ENCODE measurements at regions not wholly inside any gene's neighbourhood (a gene's known extent, or its start where the extent isn't known, plus 50 kb on each side); places are given as distances from the start of the nearest gene placed in this dataset.

DNA sequence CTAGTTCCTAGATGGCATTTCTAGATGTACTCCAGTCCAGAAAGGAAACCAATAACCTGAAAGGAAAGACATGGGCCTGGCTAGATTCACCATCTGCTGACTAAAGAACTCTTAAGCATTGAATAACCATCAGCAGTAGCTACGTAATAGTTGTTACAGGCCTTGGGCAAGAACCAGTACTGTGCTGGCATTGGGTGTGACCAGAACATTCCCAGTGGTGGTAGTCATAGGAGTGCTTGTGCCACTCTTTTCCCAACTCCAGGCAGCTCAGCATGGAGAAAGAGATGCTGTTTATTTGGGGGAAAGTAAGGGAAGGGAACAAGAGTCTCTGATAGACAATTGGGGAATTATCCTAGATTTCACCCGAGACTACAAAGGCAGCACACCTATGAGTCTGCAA is 333.3 kb downstream of the SLC16A7 start:
- DNase-seq, result no peak

DNA sequence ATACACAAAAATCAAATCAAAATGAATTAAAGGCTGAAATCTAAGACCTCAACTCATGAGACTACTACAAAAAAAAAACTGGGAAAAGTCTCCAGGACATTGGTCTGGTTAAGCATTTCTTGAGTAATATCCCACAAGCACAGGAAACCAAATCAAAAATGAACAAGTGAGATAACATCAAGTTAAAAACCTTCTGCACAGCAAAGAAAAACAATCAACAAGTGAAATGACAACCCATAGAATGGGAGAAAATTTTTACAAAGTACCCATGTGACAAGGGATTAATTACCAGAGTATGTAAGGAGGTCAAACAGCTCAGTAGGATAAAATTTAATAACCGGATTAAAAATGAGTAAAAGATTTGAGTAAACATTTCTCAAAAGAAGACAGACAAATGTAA is 338.7 kb downstream of the SLC16A7 start:
- DNase-seq, result no peak

DNA sequence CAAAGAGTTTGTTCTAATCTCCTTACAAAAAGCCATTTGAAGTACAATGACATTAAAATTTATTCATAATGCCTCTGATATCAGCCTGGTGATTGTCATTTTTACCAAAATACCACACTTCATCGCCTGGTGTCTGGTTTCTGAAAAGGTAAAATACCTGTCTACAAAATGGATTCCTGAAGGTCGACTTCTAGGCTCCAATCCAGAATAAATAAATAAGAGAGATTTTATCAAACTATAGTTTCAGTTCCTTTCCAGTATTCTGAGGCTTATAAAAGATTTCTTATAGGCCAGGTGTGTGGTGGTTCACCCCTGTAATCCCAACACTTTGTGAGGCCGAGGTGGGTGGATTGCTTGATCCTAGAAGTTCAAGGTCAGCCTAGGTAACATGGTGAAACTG is 340.7 kb downstream of the SLC16A7 start:
- no peak for DNase-seq

DNA sequence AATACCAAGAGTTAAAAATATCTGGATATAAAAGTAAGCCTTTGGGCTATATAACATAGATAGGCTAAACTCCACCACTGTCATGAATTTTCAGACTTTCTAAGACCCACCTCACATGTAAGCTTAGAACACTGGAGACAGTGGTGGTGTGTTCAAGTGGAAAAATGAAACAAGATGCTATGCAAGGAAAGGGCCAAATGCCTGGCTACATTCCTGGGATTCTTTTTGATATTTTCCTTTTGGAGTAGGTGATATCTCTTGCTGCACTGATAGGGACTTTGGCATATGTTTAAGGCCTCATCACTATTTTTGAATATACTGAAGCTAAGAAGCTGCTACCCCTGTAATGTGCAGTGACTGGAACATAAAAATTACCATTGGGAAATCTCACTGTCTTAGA is 341.3 kb downstream of the SLC16A7 start:
- no peak for DNase-seq

DNA sequence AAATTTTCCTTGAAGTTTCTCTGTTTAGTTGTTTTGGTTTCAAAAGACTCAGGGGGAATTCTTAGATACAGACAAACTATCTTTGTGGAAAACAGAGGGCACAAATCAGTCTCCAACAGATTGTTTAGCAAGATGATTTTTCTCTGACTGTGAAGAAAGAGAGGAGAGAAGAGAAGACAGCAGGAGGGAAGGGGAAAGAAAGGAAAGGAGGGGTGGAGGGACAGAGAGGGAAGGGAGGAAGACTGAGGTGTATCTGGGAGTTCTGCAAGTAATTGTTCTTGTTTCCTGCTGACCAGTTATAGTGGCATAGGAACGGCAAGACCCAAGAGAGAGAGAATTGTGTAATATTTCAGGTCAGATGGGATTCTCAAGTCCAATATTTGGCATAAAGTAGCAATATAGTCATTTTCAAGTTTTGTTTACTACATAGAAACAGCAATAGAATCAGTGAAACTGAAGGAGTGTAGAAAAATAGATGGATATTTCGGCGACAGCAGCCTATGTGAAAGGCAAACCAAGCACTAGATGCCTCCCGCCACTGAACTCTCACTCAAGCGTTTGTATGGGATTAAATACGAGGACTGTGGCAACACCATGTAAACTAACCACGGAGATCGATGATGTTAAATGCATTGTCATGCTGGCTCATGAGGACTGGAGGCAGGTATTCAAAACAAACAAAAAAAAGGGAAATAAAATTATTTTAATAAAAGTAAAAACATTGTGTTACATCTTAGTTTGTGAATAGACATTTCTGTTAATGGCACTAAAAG is 342.5 kb downstream of the SLC16A7 start:
- no peak for DNase-seq

DNA sequence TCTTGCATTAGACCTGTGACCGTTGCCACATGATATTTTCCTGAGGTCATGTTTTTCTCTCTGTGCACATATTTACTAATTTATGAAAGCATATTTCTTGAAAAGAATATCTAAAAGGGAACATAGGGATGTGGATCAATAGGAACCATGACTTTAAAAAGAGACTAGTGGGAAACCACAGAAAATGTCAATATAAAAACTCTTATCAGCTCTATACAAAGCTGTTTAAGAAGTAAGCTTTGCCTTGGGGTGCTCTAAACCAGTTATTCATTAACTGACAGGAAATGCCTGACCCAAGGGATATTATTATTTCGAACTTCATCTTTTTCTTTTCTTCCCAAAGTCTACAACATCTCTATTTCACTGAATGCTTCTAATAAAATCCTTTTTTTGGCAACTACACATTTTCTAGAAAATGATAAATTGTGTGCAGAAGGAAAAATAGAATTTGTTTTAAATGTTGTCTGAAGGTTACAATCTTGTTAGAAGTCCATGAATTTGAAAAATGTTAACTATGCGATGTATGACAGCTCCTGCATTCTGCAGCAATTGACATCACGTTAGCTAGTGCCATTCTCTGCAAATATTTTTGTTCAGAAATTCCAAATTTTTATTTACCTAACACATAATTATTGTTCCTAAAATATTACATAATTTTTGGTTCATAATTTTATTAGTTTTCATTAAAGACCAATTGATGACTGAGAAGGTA is 345.0 kb downstream of the SLC16A7 start:
- no peak for DNase-seq

DNA sequence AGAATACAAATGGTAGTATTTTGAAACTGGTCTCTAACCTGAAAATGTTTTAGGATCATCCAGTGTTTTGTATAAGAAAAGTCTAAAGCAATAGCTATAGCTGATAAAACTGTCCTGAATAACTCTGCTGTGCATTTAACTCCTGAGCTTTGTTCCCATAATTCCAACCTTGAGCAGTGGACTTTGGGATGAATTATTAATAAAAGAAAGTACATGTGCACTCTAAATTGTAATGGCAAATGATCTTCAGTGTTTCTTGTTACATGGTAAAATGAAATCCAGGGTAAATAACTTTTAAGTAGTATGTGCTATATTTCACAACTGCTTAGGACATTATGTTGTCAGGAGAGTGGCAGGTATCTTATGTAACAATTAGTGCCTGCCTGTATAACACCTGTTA is 345.6 kb downstream of the SLC16A7 start:
- no peak for DNase-seq

DNA sequence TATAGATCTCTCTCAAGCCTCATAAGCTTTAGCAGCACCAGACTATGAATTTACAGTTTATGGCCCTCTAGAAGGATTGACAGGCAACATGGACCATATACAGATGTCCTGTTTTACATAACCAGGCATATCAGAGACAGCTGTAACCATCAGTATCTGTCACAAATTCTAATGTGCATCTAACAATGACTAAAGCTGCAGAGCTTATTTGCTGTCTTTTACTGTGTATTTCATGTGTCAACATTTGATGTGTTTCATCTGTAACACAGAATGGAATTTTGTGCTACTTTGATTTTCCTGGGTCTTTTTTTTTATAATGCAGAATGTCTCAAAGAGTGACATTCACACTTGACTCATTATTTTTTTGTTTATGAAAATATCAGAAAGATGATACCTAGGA is 348.3 kb downstream of the SLC16A7 start:
- DNase-seq, result no peak

DNA sequence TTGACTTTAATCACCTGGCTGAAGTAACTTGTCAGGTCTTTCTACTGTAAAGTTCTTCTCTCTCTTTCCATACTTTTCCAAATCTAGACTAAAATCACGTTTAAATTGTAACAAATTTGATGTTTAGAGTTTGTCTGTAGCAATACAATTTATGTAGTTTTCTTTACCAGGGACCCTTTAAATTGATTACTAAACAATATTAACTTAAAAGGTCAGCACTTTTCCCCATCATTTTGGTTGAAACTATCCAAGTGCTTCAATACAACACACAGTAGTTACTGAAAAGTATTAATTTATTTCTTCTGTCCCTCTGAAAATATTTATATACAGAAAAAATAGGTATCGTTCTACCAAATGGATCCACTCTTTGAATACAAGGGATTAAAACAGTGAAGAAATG is 350.8 kb downstream of the SLC16A7 start:
- no peak for DNase-seq

DNA sequence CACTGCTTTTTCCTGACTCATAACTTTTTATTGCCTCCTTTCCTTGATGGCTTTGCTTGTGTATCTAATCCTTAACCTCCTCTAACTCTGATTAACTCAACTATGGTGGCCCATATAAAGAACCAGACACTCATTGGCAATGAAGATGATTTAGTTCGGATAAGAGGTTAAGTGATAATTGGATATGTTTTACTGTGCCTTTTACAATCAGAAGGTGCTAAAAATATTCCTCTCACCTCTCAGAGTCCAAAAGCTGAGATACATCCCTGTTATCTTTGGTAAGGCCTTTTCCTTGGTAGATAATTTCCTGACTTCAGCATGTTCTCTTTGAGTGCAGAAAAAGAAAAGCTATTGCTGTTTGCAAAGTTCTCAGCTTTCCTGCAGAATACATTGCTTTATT is 367.7 kb downstream of the SLC16A7 start:
- DNase-seq, result no peak

DNA sequence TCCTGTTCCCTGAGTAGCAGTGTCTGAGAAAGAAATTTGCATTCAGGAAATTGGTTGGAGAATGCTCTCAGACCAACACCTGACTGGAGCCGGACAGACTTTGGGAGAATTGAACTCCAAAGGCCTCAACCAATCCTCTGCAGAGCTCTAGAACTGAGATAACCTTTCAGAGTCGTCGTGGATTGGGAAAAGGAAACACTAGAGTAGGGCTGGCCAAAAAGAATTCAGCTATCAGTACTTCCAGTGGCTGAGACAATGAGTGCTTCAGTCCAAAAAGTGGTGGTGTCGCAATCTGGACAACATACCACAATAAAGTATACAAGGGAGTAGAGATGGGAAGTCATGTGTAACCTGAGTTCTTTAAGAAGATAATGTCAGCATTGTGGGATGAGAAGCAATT is 377.1 kb downstream of the SLC16A7 start:
- DNase-seq, result no peak

DNA sequence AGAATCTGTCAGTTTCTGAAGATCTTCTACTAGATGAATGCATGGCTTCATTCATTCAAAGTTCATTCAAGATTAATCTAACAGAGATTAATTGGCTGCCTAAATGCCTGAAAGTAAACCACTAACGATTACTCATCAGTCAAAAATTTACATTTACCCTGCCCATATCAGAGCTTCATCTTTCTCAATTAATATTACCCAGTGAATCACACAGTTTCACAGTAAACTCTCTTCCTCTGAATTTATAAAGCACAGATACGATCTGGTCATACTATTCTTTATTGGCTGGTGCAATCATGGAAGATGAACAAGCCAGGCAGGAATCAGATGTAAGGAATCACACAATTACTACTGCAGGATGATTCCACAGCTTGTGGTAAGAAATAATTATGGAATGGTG is 377.7 kb downstream of the SLC16A7 start:
- DNase-seq, result no peak

DNA sequence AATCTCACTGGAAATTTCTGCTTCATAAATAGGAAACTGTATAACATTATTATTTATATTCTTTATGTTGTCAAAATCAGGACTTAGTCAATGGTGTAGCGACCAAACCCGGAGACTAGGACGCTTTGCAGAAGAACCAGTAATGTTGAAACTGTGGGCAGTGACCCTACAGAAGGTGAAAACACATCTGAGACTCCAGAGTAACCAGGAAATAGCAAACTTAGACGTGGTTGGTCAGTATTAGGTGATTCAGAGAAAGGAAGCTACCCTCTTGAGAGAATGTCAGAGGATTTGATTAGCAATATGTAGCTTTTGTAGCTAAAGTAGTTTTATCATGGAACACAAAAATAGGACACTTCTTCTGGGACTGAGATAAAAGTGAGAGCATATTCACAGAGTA is 381.9 kb downstream of the SLC16A7 start:
- DNase-seq, result no peak

DNA sequence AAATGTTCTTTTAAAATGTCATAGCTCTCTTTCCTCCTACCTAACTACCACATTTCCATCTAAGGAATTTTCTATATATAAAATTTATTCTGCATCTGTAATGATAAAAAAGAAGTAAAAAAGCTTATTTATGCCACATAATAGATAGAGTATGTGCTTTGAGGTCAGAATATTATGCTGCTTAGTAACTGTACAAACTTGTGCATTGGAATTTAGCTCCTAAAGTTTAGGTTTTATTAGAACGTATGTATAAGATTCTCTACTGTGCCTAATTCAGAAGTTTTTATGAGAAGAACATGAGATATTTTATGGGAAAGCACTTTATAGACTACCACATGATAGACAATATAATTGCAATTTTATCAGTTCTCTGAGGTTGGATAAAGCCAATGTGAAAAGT is 384.6 kb downstream of the SLC16A7 start:
- DNase-seq, result no peak

DNA sequence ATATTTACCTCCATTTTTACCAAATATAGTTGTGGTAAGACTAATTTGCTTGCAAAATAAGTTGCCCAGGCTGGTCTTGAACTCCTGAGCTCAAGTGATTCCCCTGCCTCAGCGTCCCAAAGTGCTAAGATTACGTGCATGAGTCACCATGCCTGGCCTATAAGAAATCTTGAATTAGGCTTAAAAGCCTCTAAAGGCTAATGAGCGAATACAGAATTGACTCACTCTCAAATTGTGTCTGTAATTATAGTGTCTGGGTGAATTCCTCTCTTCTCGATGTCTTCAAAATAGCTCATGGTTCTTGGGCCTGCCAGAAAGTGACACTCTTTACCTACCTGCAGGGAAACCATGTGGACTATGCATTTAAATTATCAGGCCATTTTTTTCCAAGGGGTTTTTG is 403.5 kb downstream of the SLC16A7 start:
- DNase-seq, result no peak

DNA sequence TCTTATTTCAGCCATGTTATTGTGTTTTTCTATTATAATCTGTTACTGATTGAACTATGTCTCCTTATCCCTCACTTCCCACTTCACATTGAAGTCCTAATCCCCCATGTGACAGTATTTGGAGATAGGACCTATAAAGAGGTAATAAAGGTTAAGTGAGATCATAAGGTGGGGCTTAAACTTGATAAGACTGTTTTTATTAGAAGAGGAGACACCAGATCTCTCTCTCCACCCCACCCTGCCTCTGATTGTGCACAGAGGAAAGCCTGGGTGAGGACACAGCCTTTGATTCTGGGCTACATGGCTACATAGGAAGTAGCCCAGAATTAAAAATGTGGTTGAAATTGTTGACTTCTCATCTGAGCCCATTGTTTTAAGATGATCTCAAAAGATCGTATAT is 414.7 kb downstream of the SLC16A7 start:
- DNase-seq, result no peak

DNA sequence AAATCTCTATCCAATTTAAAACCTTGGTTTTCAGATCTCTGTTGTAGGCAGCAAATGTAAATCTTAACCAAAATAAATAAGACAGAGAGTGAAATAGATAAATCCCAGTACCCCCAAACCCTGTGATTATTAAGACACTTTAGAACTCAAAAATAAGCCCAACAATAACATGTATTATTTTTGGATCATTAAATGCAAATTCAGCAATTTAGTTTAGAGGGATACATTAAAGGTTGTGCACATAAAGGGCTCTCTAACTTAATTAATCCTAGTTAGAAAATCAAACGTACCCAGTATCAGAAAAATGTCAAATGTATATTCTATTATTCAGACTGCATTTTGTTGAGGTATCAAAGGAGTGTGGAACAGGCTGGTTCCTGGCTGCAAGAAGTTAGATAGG is 416.8 kb downstream of the SLC16A7 start:
- DNase-seq, result no peak

DNA sequence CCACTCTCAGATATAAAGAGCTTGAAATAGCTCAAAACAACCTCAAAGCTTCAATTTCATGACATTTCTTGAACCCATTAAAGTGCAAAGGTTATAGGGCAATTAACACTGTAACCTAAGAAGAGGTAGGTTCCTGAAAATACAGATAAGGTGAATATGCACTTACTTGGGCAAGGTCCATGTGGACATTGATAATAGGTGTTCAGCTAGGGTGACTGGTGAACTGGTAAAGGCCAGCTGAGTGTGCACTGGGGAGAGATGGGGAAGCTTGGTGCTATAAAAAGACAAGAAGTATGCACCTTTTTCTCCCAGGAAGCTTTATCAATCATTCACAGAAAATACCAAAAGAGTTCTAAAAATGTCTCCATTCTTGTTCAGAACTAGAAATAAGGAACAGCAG is 418.6 kb downstream of the SLC16A7 start:
- no peak for DNase-seq

DNA sequence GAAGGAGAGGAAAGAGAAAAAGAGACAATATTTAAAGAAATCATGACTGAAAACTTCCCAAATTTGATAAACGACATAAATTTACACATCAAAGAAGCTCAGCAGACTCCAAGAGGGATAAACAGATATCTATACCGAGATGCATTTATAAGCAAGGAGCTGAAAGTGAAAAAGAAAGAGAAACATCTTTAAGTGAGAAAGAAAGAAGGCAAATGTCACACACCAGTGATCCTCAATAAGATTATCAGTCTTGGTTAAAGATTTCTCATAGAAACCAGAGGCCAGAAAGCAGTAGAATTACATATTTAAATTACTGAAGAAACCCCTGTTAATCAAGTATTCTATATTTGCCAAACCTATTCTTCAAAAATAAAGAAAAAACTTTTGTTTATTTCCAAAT is 424.2 kb downstream of the SLC16A7 start:
- no peak for DNase-seq

DNA sequence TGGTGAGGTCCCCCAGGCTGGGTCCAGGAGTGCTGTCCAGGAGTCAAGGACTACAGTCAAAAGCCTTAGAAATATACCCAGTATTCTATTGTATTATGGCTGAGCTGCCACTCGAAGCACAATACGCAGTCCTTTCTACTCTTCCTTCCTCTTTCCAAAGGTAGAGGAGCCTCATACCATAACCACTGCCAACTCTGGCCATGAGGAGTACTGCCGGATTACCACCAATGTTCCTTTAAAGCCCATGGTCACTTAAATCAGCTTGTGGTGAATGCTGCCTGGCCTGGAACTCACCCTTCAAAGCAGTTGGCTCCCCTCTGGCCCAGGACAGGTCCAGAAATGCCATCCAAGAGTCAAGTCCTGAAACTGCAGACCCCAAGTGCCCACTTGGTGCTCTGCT is 425.4 kb downstream of the SLC16A7 start:
- no peak for DNase-seq

DNA sequence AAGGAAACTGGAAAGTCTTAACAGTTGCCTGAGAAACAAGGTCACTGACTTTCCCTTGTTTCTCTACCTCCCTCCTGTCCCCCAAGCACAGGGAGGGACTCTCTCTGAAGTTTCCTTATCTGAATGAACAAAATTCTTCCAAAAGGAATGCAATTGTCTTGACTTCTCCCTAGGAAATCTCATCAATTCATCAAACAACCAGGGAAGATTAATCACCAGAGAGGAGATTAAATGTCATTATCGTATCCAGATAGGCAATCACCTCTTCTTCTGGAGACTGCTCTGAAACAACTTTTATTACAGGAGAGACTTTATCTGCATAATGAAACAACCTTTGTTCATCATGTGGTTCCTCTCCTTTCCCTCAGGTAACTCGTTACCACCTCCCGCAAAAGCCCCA is 431.4 kb downstream of the SLC16A7 start:
- DNase-seq, result no peak

DNA sequence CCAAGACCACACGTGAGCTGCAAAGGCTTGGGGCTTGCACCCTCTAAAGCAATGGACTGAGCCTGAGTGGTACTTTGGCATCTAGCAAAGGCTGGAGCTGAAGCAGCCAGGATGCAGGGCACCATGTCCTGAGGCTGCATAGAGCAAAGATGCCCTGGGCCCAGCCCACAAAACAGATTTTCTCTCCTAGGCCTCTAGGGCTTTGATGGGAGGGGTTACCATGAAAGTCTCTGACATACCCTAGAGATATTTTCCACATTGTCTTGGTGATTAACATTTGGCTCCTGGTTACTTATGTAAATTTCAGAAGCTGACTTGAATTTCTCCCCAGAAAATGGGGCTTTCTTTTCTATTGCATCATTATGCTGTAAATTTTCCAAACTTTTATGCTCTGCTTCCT is 438.3 kb downstream of the SLC16A7 start:
- no peak for DNase-seq

DNA sequence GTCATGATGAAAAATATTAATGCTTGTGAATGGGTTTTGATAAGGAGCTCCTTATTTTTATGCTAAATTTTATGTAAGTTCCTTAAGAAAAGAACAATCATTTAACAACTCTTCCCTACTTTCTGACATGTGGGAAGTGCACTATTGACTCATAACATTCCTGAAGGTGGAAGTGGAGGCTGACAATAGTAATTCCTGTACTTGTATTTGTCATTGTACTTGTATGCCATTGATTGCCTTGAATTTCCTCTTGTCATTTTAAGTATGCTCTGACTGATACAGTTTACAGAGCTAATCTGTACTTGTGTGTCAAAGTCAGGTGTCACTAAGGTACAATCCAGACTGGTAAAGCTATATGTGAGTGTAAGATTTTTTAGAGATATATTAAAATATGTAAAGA is 440.0 kb downstream of the SLC16A7 start:
- no peak for DNase-seq

DNA sequence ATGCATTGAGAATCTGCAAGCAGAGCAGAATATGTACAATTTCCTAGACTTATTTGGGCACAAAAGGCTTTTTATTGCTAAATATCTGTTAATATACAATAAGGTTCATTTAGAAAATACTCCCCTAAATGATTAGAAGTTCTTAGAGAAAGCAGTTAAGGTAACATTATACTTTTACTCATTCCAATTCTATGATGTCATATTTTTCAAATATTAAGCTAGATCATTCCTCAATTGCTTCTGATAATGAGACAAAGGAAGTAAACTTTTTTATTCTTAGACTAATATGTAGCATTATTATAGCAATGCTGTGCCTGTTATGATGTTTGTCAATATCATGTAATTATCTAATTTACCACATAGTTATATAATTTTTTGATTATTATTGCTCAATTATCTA is 447.0 kb downstream of the SLC16A7 start:
- DNase-seq, result no peak

DNA sequence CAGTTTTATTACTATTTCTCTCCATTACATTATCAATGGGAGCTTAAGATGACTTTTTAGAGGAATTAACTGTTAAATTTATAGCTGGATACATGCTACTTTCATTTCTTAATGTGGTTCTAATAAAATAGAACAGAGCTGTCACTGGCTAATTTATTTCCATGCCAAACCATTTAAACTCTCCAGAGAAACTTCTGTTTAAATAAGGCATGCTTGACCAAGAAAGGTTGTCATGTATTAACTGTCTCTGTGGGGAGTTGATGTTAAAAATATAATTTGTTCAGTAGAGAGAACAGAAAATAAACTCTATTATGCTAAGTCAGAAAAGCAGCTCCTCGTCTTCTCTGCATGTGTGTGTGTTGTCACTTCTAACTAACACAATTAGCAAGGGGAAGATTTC is 447.4 kb downstream of the SLC16A7 start:
- DNase-seq, result no peak

Measured in stimulated activated naive CD4-positive, alpha-beta T cell treated with Interleukin-2 at 50 U/mL for 16 hours (primary cell).